ENCODE measurements at regions not wholly inside any gene's neighbourhood (a gene's known extent, or its start where the extent isn't known, plus 50 kb on each side); places are given as distances from the start of the nearest gene placed in this dataset.

- TF ChIP-seq FOXJ2 (tag; IDR thresholded peaks at IDR 0.05) (no peak), ZFP1 (CRISPR knock-in tag; IDR thresholded peaks at IDR 0.05) (no peak), DDX20 (tag; IDR thresholded peaks at IDR 0.05; ENCODE audit: low read depth) (no peak), GTF2B (IDR thresholded peaks at IDR 0.05; ENCODE audit: extremely low read depth, insufficient read length) (no peak), ZNF197 (CRISPR knock-in tag; IDR thresholded peaks at IDR 0.05; ENCODE audit: low read depth) (no peak), EP400 (IDR thresholded peaks at IDR 0.05) (no peak), AFF1 (IDR thresholded peaks at IDR 0.05; ENCODE audit: low read depth in 1 of 2, partially characterized antibody in 2 of 2) (no peak)
Measured at GRCh38 chr7:16171928-16172327, 249.4 kb downstream of the CRPPA start (continued).
